ENCODE measurements at regions not wholly inside any gene's neighbourhood (a gene's known extent, or its start where the extent isn't known, plus 50 kb on each side); places are given as distances from the start of the nearest gene placed in this dataset.
A peak's percentile ranks its signal among the peaks of the same experiment; 100 is the strongest.
"Not testable (repeated sequence)": the region's sequence is repeated elsewhere in the genome, so short reads cannot be mapped to it uniquely, and the experiment has no call there.

DNA sequence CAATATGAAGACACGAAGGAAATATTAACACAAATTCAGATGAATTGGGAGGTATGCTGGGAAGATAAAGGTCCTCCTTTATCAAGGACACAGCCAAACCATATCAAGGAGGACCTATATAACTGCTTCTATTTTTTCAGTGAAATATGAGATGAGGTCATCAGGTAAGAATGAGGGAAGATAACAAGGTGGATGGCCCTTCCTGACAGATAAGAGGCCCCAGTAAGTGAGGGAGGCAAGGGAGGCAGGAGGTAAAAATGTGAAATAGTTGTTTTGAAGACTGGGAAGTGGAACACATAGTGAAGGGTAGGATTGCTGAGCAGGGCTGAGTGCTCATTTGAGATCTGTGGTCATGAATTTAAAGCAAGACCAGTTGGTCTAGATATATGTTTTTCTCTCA, 60.0 kb upstream of the FOXE1 start:
- H3K9me3 ChIP-seq (ENCODE audit: low read depth, low read length), result no peaks in the 10 kb centered on the region
- no peaks in the 10 kb centered on the region for H3K79me2 ChIP-seq (ENCODE audit: insufficient read depth, low read length)
- no peaks in the 10 kb centered on the region for H3K4me1 ChIP-seq (ENCODE audit: insufficient read depth, low read length)
- no peak overlapping the region for H2AFZ ChIP-seq (ENCODE audit: low read length)
- no peaks in the 10 kb centered on the region for H3K36me3 ChIP-seq (ENCODE audit: insufficient read depth, low read length)
- H3K4me3 ChIP-seq (ENCODE audit: insufficient read depth, low read length), result no peak overlapping the region
- no peaks in the 10 kb centered on the region for H4K20me1 ChIP-seq (ENCODE audit: insufficient read depth, low read length)
- peaks cover 36% of the 10 kb centered on the region for H3K27me3 ChIP-seq (ENCODE audit: insufficient read depth, low read length)
- DNase-seq (ENCODE audit: insufficient read length, low spot score, missing footprints), result peak; percentile 54
- no peak overlapping the region for H3K4me2 ChIP-seq (ENCODE audit: insufficient read depth, low read length)
- TF ChIP-seq, protein P1, sequence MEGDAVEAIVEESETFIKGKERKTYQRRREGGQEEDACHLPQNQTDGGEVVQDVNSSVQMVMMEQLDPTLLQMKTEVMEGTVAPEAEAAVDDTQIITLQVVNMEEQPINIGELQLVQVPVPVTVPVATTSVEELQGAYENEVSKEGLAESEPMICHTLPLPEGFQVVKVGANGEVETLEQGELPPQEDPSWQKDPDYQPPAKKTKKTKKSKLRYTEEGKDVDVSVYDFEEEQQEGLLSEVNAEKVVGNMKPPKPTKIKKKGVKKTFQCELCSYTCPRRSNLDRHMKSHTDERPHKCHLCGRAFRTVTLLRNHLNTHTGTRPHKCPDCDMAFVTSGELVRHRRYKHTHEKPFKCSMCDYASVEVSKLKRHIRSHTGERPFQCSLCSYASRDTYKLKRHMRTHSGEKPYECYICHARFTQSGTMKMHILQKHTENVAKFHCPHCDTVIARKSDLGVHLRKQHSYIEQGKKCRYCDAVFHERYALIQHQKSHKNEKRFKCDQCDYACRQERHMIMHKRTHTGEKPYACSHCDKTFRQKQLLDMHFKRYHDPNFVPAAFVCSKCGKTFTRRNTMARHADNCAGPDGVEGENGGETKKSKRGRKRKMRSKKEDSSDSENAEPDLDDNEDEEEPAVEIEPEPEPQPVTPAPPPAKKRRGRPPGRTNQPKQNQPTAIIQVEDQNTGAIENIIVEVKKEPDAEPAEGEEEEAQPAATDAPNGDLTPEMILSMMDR (IDR thresholded peaks at IDR 0.05; ENCODE audit: extremely low read depth, low read depth, low read length), result no peak
- H3K27ac ChIP-seq (ENCODE audit: low read depth, low read length), result no peak overlapping the region

DNA sequence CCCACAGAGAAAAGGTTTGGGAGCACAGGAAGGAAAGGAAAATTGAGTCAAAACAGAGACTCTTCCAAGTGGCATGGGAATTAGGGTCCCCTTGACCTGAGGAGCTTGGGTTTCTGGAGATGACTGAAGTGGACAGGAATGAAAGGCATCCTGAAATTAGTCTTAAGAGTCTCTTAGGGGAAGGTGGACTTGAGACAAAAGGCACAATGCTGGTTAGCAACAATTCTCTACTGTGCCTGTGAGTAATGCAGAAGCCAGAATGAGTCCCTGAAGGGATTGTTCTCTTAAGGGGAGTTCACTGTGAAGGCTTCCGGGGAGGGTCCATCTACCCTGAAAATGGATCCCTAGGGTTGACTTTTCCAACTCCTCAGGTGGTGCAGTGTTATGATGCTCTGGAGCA, 58.4 kb upstream of the FOXE1 start:
- TF ChIP-seq, protein P1 (IDR thresholded peaks at IDR 0.05; ENCODE audit: extremely low read depth, low read depth, low read length), result no peak
- no peaks in the 10 kb centered on the region for H3K4me1 ChIP-seq (ENCODE audit: insufficient read depth, low read length)
- no peak overlapping the region for H2AFZ ChIP-seq (ENCODE audit: low read length)
- DNase-seq (ENCODE audit: insufficient read length, low spot score, missing footprints), result peak; percentile 70
- no peaks in the 10 kb centered on the region for H4K20me1 ChIP-seq (ENCODE audit: insufficient read depth, low read length)
- no peaks in the 10 kb centered on the region for H3K36me3 ChIP-seq (ENCODE audit: insufficient read depth, low read length)
- no peaks in the 10 kb centered on the region for H3K9me3 ChIP-seq (ENCODE audit: low read depth, low read length)
- H3K4me2 ChIP-seq (ENCODE audit: insufficient read depth, low read length), result no peak overlapping the region
- H3K27me3 ChIP-seq (ENCODE audit: insufficient read depth, low read length), result peaks cover 33% of the 10 kb centered on the region
- no peak overlapping the region for H3K4me3 ChIP-seq (ENCODE audit: insufficient read depth, low read length)
- no peaks in the 10 kb centered on the region for H3K79me2 ChIP-seq (ENCODE audit: insufficient read depth, low read length)
- H3K27ac ChIP-seq (ENCODE audit: low read depth, low read length), result no peak overlapping the region

DNA sequence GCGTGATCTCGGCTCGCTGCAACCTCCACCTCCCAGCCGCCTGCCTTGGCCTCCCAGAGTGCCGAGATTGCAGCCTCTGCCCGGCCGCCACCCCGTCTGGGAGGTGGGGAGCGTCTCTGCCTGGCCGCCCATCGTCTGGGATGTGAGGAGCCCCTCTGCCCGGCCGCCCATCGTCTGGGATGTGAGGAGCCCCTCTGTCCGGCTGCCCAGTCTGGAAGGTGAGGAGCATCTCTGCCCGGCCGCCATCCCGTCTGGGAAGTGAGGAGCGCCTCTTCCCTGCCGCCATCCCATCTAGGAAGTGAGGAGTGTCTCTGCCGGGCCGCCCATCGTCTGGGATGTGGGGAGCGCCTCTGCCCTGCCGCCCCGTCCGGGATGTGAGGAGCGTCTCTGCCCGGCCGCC, 56.9 kb upstream of the FOXE1 start:
- H3K4me1 ChIP-seq (ENCODE audit: insufficient read depth, low read length); H3K4me3 ChIP-seq (ENCODE audit: insufficient read depth, low read length); H3K79me2 ChIP-seq (ENCODE audit: insufficient read depth, low read length); H4K20me1 ChIP-seq (ENCODE audit: insufficient read depth, low read length); H3K27ac ChIP-seq (ENCODE audit: low read depth, low read length); H3K4me2 ChIP-seq (ENCODE audit: insufficient read depth, low read length); H3K36me3 ChIP-seq (ENCODE audit: insufficient read depth, low read length); H3K9me3 ChIP-seq (ENCODE audit: low read depth, low read length); DNase-seq (ENCODE audit: insufficient read length, low spot score, missing footprints); H2AFZ ChIP-seq (ENCODE audit: low read length): not testable (repeated sequence)
- H3K27me3 ChIP-seq (ENCODE audit: insufficient read depth, low read length), result peaks cover 21% of the 10 kb centered on the region

DNA sequence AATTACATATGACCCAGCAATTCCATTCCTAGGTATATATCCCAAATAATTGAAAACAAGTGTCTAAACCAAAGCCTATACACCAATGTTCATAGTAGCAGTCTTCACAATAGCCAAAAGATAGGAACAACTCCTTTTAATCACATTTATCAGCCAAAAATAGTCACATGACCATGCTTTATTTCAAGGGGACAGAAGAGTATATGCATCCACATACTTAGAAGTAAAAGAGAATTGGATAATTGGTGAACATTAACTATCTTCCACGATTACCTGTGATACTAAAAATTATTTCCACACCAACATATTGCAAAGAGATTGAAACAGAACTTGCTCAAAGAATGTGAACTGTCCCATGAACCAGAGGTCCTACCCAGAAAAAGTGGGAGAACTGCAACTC, 51.8 kb upstream of the FOXE1 start:
- H2AFZ ChIP-seq (ENCODE audit: low read length), result no peak overlapping the region
- H3K9me3 ChIP-seq (ENCODE audit: low read depth, low read length), result no peaks in the 10 kb centered on the region
- H3K27me3 ChIP-seq (ENCODE audit: insufficient read depth, low read length), result peaks cover 20% of the 10 kb centered on the region
- H3K36me3 ChIP-seq (ENCODE audit: insufficient read depth, low read length), result no peaks in the 10 kb centered on the region
- H3K27ac ChIP-seq (ENCODE audit: low read depth, low read length), result no peak overlapping the region
- H3K4me1 ChIP-seq (ENCODE audit: insufficient read depth, low read length), result no peaks in the 10 kb centered on the region
- no peaks in the 10 kb centered on the region for H4K20me1 ChIP-seq (ENCODE audit: insufficient read depth, low read length)
- H3K4me3 ChIP-seq (ENCODE audit: insufficient read depth, low read length), result no peak overlapping the region
- DNase-seq (ENCODE audit: insufficient read length, low spot score, missing footprints), result peak; percentile 74
- TF ChIP-seq, protein P1 (IDR thresholded peaks at IDR 0.05; ENCODE audit: extremely low read depth, low read depth, low read length), result no peak
- H3K4me2 ChIP-seq (ENCODE audit: insufficient read depth, low read length), result no peak overlapping the region
- no peaks in the 10 kb centered on the region for H3K79me2 ChIP-seq (ENCODE audit: insufficient read depth, low read length)

Measured in osteoblast (primary cell).